ENCODE measurements at regions not wholly inside any gene's neighbourhood (a gene's known extent, or its start where the extent isn't known, plus 50 kb on each side); places are given as distances from the start of the nearest gene placed in this dataset.

DNA sequence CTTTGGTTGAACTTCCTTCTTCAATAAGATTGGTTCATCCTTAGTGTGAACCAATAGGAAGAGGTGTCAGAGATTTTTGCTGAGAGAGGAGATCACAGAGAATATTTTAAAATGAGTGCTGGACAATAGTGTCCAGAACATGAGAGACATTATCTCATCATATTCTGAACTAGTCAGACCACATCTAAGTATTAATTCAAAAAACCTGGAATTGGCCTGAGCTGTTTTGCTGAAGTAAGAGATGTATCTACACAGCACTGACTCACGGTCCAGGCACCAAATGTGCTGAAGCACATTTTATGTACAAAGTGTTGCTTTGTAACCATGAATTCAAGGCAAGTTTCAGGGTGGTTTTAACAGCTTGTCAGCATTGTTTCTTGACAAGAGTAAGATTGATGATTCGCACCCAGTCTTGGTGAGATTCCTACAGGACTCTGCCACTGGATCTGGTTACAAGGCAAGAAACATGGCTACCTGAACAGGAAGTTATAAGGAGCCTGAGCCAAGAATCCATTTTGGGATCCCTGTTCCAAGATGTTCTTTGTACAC is 178.2 kb upstream of the HEY2 start:
- TF ChIP-seq CTCF (IDR thresholded peaks at IDR 0.05), result no peak
- TF ChIP-seq POLR2AphosphoS5 (IDR thresholded peaks at IDR 0.05; ENCODE audit: insufficient read depth in 1 of 2, low read depth in 1 of 2), result no peak
- no peak for TF ChIP-seq POLR2A (IDR thresholded peaks at IDR 0.05)

Measured in vagina (tissue), 2 donors.